ENCODE measurements at regions not wholly inside any gene's neighbourhood (a gene's known extent, or its start where the extent isn't known, plus 50 kb on each side); places are given as distances from the start of the nearest gene placed in this dataset.
"Not testable (repeated sequence)": the region's sequence is repeated elsewhere in the genome, so short reads cannot be mapped to it uniquely, and the experiment has no call there.

- Histone ChIP-seq H3K79me2 (ENCODE audit: low read length) (no peaks in the 10 kb centered on the region), H2AFZ (ENCODE audit: low read length) (no peak overlapping the region), H3K4me1 (ENCODE audit: low read length) (no peaks in the 10 kb centered on the region), H3K4me2 (ENCODE audit: low read depth, low read length, poor library complexity, severe bottlenecking) (no peak overlapping the region), H3K9me3 (ENCODE audit: low read length) (no peaks in the 10 kb centered on the region), H3K36me3 (ENCODE audit: insufficient read depth, low read length) (no peaks in the 10 kb centered on the region), H4K20me1 (ENCODE audit: insufficient read depth, low read depth, low read length) (no peaks in the 10 kb centered on the region), H3K9me2 (replicated peaks; ENCODE audit: insufficient read depth, low read length) (no peaks in the 10 kb centered on the region), H3K9ac (ENCODE audit: low read length) (no peak overlapping the region), H3K27ac (ENCODE audit: low read length) (no peak overlapping the region), H3K4me3 (ENCODE audit: low read length) (no peak overlapping the region), H3K27me3 (ENCODE audit: low read length) (no peaks in the 10 kb centered on the region)
- no peak for DNase-seq
Observed at GRCh38 chr10:28370107-28370835, 67.4 kb upstream of the MPP7 start.

- not testable (repeated sequence) for H3K27ac ChIP-seq (ENCODE audit: low read length); H3K4me2 ChIP-seq (ENCODE audit: low read depth, low read length, poor library complexity, severe bottlenecking); H2AFZ ChIP-seq (ENCODE audit: low read length); H3K4me1 ChIP-seq (ENCODE audit: low read length); H3K36me3 ChIP-seq (ENCODE audit: insufficient read depth, low read length); H3K4me3 ChIP-seq (ENCODE audit: low read length); H3K9me2 ChIP-seq (replicated peaks; ENCODE audit: insufficient read depth, low read length); H3K9ac ChIP-seq (ENCODE audit: low read length); DNase-seq; H3K27me3 ChIP-seq (ENCODE audit: low read length); H3K79me2 ChIP-seq (ENCODE audit: low read length); H3K9me3 ChIP-seq (ENCODE audit: low read length); H4K20me1 ChIP-seq (ENCODE audit: insufficient read depth, low read depth, low read length)
Observed at GRCh38 chr10:28371638-28372037, 68.8 kb upstream of the MPP7 start.

DNA sequence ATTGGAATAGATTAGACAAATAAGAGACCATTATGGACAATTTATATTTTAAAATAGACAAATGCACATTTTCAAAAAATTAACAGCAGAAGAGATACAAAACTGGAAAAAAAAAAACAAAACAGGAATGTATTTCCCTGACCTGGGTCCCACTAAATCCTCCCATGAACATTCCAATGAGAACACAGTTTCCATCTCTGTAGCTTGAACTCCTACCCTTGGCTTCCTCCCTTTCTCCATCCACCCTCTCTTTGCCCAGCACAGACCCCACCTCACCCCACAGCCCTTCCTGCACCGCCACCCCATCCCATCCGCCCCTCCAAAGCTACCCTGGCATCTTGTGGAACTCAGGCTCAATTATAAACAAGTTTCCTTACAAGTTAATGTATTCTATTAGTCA, 71.2 kb upstream of the MPP7 start:
- no peak for DNase-seq
- Histone ChIP-seq H3K4me3 (ENCODE audit: low read length) (no peak overlapping the region), H3K27me3 (ENCODE audit: low read length) (no peaks in the 10 kb centered on the region), H3K9me2 (replicated peaks; ENCODE audit: insufficient read depth, low read length) (no peaks in the 10 kb centered on the region), H3K9ac (ENCODE audit: low read length) (no peak overlapping the region), H3K36me3 (ENCODE audit: insufficient read depth, low read length) (no peaks in the 10 kb centered on the region), H2AFZ (ENCODE audit: low read length) (no peak overlapping the region), H3K4me2 (ENCODE audit: low read depth, low read length, poor library complexity, severe bottlenecking) (no peak overlapping the region), H3K79me2 (ENCODE audit: low read length) (no peaks in the 10 kb centered on the region), H3K4me1 (ENCODE audit: low read length) (no peaks in the 10 kb centered on the region), H4K20me1 (ENCODE audit: insufficient read depth, low read depth, low read length) (no peaks in the 10 kb centered on the region), H3K27ac (ENCODE audit: low read length) (no peak overlapping the region), H3K9me3 (ENCODE audit: low read length) (no peaks in the 10 kb centered on the region)

DNA sequence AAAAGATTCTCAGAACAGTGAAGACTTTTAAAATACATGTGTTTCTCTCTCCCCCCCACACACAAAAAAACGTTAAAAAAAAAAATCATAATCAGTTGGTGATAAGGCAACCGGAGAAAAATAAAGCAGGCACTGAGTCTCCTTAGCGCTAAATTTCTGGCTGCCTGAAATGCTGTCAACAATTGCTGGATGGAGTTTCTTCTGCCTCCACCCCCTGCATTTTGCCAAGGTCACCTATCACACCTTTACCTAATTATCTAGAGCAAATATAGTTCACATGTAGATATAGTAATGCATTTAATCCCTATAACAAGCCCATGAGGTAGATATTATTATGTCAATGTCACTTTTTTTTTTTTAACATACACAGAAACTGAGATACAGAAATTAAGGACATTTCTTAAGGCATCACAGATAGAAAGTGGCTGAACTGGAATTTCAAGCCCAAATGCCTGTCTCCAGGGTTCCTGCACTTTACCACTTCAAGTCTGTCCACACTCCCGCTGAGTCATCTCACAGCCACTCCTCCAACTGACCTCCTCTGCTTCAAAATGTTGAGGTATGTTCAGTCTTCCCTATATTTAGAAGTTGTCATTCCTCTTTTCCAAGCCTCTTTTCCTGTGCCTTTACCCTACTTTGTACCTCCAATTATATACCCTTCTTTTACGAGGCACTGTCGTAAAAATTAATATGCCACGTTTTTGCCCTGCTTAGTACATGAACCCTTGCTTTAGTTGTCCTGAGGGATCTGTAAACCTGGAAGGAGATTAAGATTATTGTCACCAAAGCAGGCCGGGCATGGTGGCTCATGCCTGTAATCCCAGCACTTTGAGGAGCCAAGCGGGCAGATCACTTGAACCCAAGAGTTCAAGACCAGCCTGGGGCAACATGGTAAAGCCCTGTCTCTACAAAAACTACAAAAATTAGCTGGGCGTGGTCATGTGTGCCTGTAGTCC, 72.8 kb upstream of the MPP7 start:
- H3K4me2 ChIP-seq (ENCODE audit: low read depth, low read length, poor library complexity, severe bottlenecking): no peak overlapping the region
- H3K4me1 ChIP-seq (ENCODE audit: low read length): no peaks in the 10 kb centered on the region

DNA sequence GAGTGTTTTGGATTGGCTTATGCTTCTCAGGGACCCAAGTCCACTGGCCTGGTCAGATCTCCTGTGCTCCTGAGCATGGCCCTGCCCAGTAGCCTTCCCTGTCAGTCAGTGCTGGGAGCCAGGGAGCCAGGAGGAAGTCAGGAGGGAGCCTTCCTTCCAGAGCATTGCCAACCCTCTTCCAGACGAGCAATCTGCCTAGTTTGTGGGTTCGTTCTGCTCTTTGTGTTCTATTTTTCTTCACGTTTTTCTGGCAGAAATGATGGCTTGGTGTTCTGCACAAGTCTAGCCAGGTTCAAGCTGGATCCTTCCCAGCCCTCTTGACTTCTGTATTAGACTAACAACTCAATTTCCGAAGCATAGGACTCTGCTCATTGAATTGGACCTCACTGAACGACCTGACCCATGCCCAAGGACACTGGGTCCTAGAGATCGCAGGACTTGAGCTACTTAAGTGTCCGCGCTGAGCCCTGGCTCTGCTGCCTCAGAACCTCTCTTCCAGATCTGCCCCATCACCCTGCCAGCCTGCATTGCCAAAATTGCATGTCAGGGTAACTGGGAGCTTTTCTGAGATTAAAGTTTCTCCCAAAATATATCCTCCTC, 76.2 kb upstream of the MPP7 start:
- Histone ChIP-seq H3K4me2 (ENCODE audit: low read depth, low read length, poor library complexity, severe bottlenecking) (no peak overlapping the region), H3K4me3 (ENCODE audit: low read length) (no peak overlapping the region), H3K27me3 (ENCODE audit: low read length) (no peaks in the 10 kb centered on the region), H3K79me2 (ENCODE audit: low read length) (no peaks in the 10 kb centered on the region), H4K20me1 (ENCODE audit: insufficient read depth, low read depth, low read length) (no peaks in the 10 kb centered on the region), H3K9me3 (ENCODE audit: low read length) (no peaks in the 10 kb centered on the region), H3K4me1 (ENCODE audit: low read length) (no peaks in the 10 kb centered on the region), H2AFZ (ENCODE audit: low read length) (no peak overlapping the region), H3K9ac (ENCODE audit: low read length) (no peak overlapping the region), H3K27ac (ENCODE audit: low read length) (no peak overlapping the region), H3K9me2 (replicated peaks; ENCODE audit: insufficient read depth, low read length) (no peaks in the 10 kb centered on the region), H3K36me3 (ENCODE audit: insufficient read depth, low read length) (no peaks in the 10 kb centered on the region)
- DNase-seq: no peak

More for the DNA sequence above, 72.8 kb upstream of the MPP7 start:
- H3K9me3 ChIP-seq (ENCODE audit: low read length): no peaks in the 10 kb centered on the region
- no peaks in the 10 kb centered on the region for H3K9me2 ChIP-seq (replicated peaks; ENCODE audit: insufficient read depth, low read length)
- DNase-seq: no peak
- no peak overlapping the region for H3K27ac ChIP-seq (ENCODE audit: low read length)
- H4K20me1 ChIP-seq (ENCODE audit: insufficient read depth, low read depth, low read length): no peaks in the 10 kb centered on the region
- H3K36me3 ChIP-seq (ENCODE audit: insufficient read depth, low read length): no peaks in the 10 kb centered on the region
- no peak overlapping the region for H2AFZ ChIP-seq (ENCODE audit: low read length)
- H3K4me3 ChIP-seq (ENCODE audit: low read length): no peak overlapping the region
- H3K9ac ChIP-seq (ENCODE audit: low read length): no peak overlapping the region
- no peaks in the 10 kb centered on the region for H3K79me2 ChIP-seq (ENCODE audit: low read length)
- no peaks in the 10 kb centered on the region for H3K27me3 ChIP-seq (ENCODE audit: low read length)

DNA sequence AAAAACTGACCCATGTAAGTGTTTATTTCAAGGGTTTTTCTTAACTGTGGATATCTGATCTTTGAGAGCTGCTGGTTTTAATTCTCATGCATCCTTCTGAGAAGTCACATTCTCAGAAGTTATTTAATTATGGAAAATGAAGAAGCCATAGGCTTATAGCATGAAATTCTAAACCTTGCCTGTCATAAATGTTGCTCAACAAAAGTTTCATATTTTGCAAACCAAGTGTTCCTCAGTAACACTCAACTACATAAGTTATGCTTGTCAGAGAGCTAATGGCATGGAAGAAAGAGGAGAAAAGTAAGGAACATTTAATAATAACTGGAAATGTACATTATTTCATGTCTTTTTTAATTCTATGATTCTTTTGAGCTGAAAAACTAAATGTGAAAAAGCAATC, 78.6 kb upstream of the MPP7 start:
- H3K9me3 ChIP-seq (ENCODE audit: low read length): no peaks in the 10 kb centered on the region
- no peak for DNase-seq
- H3K27me3 ChIP-seq (ENCODE audit: low read length): no peaks in the 10 kb centered on the region
- H4K20me1 ChIP-seq (ENCODE audit: insufficient read depth, low read depth, low read length): no peaks in the 10 kb centered on the region
- H3K36me3 ChIP-seq (ENCODE audit: insufficient read depth, low read length): no peaks in the 10 kb centered on the region
- H3K4me2 ChIP-seq (ENCODE audit: low read depth, low read length, poor library complexity, severe bottlenecking): no peak overlapping the region
- no peaks in the 10 kb centered on the region for H3K4me1 ChIP-seq (ENCODE audit: low read length)
- H3K79me2 ChIP-seq (ENCODE audit: low read length): no peaks in the 10 kb centered on the region
- H3K4me3 ChIP-seq (ENCODE audit: low read length): no peak overlapping the region
- no peak overlapping the region for H2AFZ ChIP-seq (ENCODE audit: low read length)
- H3K27ac ChIP-seq (ENCODE audit: low read length): no peak overlapping the region
- H3K9me2 ChIP-seq (replicated peaks; ENCODE audit: insufficient read depth, low read length): no peaks in the 10 kb centered on the region
- no peak overlapping the region for H3K9ac ChIP-seq (ENCODE audit: low read length)

DNA sequence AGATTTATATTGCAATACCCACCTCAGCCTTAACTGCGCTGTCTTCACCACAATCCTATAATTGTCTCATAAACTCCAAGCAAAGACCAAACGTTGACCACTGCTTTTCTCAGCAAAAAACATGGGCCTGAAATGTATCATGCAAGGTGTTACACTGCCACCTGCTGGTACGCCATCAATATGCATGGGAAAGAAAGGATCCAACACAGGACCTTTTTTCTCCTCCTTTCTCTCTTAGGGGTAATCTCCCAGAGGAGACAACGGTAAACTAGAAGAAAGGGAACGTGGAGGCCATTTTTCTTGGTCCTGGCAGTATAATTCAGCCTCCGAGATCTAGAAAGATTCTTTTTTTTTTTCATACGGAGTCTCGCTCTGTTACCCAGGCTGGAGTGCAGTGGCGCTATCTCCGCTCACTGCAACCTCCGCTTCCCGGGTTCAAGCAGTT, 79.1 kb upstream of the MPP7 start:
- H3K27me3 ChIP-seq (ENCODE audit: low read length): no peaks in the 10 kb centered on the region
- no peak overlapping the region for H3K9ac ChIP-seq (ENCODE audit: low read length)
- no peak overlapping the region for H3K27ac ChIP-seq (ENCODE audit: low read length)
- H3K79me2 ChIP-seq (ENCODE audit: low read length): no peaks in the 10 kb centered on the region
- H3K4me1 ChIP-seq (ENCODE audit: low read length): no peaks in the 10 kb centered on the region
- H3K9me2 ChIP-seq (replicated peaks; ENCODE audit: insufficient read depth, low read length): no peaks in the 10 kb centered on the region
- H2AFZ ChIP-seq (ENCODE audit: low read length): no peak overlapping the region
- peak; percentile 89 for DNase-seq
- no peaks in the 10 kb centered on the region for H4K20me1 ChIP-seq (ENCODE audit: insufficient read depth, low read depth, low read length)
- no peaks in the 10 kb centered on the region for H3K36me3 ChIP-seq (ENCODE audit: insufficient read depth, low read length)
- no peak overlapping the region for H3K4me3 ChIP-seq (ENCODE audit: low read length)
- no peaks in the 10 kb centered on the region for H3K9me3 ChIP-seq (ENCODE audit: low read length)
- no peak overlapping the region for H3K4me2 ChIP-seq (ENCODE audit: low read depth, low read length, poor library complexity, severe bottlenecking)

Data from Karpas-422 (cell line).